HG02938 (cell line): ENCODE measurements at regions not wholly inside any gene's neighbourhood (a gene's known extent, or its start where the extent isn't known, plus 50 kb on each side); places are given as distances from the start of the nearest gene placed in this dataset.

ENCODE experiments used
- ATAC-seq: cut with Tn5 transposase; IDR thresholded peaks from one replicate; pipeline ENCODE4 v1.9.1; 2021; ENCODE audit warnings: mild to moderate bottlenecking, moderate library complexity; ENCODE audit not compliant: unreplicated experiment

DNA sequence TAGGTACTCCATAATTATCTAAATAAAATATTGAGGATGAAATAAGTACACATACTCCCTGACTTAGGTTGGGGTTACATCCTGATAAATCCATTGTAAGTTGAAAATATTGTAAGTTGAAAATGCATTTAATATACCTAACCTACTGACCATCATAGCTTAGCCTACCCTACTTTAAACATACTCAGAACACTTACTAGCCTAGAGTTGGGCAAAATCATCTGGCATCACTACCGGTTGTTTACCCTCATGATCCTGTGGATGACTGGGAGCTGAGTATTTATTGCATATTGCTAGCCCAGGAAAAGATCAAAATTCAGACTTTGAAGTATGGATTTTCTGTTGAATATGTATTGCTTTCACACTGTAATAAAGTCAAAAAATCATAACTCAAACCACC, 467.3 kb downstream of the C6orf118 start:
- ATAC-seq = no peak

DNA sequence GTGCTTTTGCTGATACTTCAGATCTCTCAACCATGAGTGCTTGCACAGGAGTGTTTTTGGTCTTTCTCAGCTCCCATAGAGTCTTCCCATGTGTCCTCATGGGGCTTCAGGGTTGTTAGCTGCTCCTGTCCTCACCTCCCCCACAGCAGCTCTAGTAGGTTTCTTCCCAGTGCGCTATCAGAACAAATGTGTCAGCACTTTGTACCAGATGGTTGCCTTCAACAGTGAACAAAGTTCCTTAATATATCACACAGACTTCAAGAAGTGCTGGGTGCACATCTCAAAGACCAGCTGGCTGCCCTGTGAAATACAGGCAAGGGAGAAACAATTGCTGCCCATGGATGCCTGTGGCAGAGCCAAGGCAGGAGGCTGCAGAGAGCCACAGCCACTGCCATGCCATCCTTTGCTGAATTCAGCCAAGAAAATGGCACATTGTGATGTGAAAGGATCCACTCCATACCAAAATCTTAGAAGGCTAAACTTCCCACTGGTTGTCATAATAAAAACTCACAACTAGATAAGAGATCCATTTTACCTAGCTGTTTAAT, 471.3 kb downstream of the C6orf118 start:
- no peak for ATAC-seq

DNA sequence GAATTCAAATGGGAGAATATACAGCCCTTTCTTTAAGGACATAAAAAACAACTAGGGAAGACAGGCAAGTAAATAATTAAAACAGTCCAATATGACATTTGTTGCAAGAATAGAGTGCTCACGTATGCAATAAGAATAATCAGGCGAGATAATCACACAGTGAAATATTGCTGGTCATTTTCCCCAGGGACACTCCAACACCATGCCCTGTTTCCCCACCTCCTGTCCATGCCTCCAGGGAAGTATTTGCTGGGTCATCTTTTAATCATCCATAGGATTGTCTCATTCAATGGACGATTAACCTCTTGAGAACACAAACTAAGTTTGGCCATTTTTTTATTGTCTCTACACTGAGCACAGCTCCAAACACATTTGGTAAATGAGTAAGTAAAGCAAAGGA, 472.9 kb downstream of the C6orf118 start:
- ATAC-seq = no peak

DNA sequence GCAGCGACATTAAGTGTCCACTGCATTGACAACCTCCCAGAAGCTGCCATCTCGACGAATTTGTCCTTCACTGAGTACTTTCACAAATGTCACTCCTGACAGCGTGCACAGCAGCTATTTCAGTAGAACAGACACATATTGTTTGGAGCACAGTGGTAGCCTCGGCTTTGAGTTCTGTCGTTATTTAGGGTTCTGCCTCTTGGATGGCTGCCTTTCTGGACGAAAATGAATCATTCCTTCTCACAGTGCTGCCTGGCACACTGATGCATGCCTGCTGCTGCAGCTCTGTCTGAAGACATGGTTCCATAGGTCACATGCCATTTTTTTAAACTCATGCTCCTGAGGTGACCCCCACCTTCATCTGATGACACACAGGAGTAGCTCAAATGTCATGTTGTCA, 477.0 kb downstream of the C6orf118 start:
- ATAC-seq = no peak

DNA sequence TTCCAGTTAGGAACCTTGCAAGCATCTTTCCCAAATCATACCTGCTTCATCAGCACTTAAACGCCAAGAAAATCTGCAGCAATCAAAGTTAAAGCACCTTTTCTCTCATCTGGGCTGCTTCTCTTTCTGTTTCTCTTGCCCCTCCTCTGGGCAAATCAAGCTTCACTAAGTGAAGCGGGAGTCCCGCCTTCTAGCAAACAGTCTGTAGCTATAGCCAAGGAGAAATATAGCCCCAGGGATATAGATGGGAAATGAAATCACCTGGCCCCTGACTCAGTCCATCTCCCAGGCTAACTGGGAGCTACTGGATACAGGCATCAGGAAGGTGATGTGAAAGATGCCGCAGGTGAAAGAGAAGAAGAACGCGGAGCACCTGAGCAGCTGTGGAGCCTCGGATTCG, 481.9 kb downstream of the C6orf118 start:
- ATAC-seq = no peak

DNA sequence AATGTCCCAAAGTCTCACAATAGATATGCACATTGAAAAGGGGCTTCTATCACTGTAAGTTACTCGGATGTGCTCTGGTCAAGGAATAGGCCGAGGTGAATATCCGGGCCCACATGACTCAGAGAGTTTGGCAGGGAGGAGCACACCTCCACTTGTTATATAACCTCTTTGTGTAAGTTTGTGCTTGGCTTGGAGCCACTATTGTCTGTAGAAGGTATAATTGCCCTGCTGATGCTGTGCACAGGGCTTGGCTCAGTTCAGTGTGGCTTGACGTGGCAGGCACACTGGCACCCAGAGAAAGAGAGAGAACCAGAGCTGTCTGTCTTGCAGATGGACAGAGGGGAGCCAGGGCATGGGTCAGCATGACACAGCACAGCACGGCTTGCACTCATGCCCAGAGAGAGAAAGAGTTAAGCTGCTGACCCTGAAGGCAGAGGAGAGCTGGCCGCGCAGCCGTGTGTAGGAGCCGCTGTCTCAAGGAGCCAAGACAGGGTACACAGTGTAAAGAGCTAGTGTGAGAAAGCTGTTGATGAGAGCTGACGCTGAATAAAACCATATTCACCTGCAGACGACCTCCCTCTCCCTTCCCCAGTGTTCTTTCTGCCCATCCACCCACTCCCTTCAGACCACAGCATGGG, 482.5 kb downstream of the C6orf118 start:
- no peak for ATAC-seq

DNA sequence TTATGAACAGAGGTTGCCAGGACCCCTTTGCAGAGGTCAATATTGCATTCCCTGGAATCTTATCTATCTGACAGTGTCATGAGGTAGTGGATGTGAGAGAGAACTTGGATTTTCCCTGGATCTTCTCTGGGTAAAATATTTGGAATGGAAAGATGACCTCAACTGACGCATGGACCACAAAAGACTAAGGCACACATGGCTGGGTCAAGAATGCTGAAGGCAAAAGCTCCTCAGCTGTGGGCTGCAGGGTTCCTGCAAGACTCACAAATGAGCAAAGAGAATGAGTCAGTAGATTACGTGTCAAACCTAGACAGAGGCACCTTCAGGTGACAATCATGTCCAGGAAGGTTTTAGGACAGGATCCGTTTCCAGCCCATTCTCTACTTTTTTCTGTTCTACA, 484.0 kb downstream of the C6orf118 start:
- no peak for ATAC-seq

DNA sequence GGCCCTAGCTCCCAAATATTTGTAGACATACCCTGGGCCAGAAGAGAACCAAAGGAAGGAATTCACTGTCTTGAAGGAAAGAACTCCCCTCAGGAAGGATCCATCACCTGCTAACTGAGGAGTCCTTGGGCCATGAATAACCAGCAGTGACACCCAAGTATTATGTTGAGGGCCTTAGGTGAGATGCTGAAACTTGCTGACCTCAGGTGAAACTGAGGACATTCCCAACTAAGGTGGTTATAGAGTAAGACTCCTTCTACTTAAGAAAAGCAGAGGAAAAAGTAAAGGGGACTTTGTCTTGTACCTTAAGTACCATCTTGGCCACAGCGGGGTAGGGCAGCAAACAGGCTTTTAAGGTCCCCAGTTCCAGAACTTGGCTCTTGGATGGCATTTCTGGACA, 491.7 kb downstream of the C6orf118 start:
- ATAC-seq = no peak

DNA sequence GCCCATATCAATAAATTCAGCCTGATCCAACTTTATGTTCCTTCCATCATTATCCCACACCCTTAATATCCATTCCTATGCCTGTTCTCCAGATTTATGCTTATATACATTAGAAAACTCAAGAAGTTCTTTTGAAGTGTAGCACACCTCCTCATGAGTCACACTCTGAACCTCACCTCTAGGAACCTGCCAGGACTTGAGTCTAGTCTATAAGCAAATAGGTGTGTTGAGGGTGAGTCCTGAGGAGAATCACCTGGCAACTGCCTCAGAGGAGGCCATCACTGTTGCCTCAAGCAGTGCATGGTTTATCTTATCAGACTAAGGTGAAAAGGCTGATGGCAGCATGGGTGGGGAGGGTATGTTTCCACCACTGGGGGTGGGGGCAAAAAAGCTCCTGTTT, 496.7 kb downstream of the C6orf118 start:
- no peak for ATAC-seq

DNA sequence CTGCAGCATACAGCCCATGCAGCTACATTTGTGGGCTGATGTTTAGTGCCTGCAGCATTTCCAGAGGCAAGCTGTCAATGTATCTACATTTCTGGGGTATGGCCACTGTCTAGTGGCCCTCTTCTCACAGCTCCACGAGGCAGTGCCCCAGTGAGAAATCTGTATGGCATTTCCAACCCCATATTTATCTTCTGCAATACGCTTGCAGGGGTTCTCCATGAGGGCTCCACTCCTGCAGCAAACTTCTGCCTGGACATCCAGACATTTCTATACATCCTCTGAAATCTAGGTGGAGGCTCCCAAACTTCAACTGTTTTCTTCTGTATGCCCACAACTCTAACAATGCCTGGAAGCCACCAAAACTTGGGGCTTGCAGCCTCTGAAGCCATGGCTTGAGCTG, 502.3 kb downstream of the C6orf118 start:
- ATAC-seq = no peak

DNA sequence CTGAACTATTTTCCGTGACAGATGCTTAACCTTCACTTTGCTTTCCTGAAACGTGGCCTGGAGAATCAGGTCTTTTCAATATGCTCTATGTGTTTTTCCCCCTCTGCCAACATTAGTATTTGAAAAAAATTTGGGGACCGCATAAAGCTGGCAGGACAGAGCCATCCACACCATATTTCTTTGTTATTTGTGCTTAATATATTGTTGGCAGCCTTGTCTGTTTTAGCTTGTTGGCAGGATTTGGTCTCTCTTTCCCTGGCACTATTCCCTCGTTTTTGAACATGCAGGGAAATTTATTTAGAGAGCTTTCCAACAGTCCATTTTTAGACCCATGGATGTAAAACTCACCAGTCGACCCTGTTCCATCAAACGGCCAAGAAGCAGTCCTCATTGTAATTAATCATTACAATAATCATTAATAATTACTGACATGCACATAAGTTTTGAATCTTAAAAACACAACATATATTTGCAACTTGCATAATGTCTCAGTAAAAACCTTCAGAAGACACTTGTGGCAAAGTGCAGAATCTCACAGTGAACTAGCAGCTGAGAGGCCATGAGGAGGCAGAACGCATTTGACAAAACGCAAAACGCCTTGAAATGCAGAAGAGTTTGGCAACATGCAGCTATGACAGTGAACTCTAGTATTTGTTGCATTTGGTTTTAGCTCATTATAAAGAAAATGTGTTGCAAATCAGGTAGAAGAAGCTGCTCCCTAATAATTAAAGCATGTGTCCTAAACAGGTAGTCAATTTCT, 514.2 kb downstream of the C6orf118 start:
- ATAC-seq = no peak

DNA sequence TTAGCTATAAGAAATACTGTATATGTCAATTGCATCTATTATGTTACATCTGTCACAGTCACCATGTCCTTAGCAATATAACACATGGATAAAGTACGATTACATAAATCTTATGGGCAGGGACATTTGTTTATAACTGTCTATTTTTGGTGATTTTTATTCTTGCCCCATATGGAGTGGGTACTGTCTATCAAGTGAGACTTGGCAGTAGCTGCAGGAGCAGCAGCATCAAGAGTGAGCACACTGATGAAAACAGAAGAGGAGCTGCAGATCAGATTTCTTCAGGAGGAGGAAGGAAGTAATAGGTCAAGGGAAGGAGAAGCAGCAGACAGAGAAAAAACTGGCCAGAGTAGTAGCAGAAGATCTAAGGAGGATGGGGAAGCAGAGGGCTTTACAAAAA, 516.7 kb downstream of the C6orf118 start:
- ATAC-seq = no peak

DNA sequence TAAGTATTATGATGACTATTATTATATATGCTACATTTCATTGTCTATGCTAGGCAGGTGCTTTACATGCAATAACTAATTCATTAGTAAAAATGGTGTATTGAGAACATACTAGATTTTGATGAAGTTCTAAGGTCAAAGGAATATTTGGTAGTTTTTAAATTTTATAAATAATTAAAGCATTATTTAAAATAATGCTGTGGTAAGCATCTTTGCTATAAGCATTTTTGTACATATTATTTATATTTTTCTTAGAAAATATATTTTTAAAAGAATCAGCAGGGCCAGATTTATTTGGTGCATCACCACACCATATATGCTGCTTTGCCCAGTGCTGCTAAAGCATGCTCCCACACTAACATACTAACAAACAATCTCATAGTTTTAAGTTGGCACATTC, 517.9 kb downstream of the C6orf118 start:
- no peak for ATAC-seq

DNA sequence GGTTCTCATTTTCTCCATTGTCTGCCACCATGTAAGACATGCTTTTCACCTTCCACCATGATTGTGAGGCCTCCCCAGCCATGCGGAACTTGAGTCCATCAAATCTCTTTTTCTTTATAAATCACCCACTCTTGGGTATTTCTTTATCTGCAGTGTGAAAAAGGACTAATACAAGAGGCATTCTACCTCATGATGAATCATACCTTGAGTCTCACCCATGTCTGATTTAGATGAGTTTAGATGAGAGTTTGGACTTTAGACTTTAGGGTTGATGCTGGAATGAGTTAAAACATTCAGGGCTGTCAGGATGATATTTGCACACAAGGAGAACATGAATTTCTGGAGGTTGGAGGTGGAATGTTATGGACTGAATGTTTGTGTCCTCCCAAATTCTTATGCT, 545.6 kb downstream of the C6orf118 start:
- ATAC-seq = no peak

DNA sequence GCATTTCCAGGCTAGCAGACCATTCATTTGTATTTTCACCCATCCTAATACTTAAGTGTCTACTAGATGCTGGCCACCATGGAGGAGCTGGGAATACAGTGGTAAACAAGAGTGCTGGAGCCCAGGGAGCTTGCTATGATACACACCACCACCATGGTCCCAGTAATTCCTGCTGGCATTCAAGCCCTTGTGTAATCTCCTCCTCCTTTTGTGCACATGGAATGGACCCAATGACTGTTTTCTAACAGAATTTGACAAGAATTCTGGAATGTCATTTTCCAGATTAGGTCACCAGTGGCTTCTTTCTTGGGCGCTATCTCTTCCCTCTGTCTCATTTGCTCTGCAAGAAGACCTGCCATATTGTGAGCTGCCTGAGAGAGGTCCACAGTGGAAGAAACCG, 552.0 kb downstream of the C6orf118 start:
- no peak for ATAC-seq

DNA sequence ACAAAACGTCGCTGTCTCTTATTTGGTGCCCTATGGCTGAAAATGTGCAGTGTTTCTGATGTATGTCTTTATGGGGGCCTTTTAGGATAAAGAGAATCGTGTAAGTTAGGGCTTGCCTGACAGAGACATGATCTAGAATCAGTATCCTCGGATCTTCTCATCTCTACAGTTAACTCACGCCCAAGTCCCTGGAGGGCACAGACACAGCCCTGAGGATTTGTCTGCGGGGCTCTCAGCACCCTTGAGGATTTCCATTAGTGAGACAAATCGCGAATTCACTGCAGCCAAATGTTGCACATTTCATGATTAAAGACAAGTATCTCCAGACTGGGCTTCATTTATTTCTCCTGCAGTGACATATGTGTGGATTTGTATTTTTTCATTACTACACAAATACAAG, 552.7 kb downstream of the C6orf118 start:
- no peak for ATAC-seq

DNA sequence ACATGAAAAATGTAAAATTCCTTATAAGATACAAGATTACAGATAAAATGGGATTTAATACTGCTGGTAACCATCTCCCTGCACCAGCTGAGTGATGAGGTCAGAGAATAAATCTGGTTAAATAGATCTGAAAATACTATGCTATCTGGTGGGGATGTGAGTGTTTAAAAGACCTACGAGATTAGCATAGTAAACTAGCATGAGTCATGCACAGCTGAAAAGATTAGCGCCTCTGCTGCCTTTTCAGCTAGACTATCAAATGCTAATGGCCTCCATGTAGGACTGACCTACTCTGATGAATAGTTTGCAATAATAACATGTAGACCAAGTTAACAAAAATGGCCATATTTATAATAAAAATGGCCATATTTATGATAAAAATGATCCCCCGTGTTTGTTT, 553.3 kb downstream of the C6orf118 start:
- ATAC-seq = no peak

DNA sequence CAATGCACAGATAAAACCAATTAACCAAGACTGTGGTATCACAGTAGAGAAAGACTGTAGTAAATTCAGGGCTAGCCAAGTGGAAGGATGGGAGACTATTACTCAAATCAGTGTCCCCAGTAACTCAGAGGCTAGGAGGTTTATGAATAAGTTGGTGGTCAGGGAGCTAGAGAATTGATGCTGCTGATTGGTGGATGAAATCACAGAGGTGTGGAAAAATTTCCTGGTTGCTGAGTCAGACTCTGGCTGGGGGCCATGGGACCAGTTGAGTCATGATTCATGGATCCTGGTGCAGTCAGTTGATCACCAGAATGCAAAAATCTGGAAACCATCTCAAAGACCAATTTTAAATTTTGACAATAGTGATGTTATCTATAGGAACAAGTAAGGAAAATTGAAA, 555.9 kb downstream of the C6orf118 start:
- no peak for ATAC-seq

DNA sequence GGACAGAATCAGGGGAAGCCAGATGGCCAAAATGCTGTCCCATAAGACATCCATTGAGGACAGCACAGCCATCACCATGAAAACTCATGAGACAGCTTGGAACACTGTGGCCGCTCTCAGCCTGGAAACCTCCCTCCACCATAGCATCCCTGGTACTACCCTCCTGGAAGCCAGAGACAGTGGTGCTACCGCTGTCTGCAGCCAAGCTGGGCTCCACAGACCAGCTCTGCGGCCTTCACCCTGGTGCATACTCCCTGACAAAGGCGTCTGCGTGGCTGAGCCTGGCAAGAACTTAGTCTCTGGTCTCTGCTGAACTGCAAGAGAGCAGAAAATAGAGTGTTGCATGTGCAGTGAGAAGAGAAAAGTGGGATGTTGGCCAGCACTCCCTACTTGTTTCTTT, 558.0 kb downstream of the C6orf118 start:
- ATAC-seq = no peak

DNA sequence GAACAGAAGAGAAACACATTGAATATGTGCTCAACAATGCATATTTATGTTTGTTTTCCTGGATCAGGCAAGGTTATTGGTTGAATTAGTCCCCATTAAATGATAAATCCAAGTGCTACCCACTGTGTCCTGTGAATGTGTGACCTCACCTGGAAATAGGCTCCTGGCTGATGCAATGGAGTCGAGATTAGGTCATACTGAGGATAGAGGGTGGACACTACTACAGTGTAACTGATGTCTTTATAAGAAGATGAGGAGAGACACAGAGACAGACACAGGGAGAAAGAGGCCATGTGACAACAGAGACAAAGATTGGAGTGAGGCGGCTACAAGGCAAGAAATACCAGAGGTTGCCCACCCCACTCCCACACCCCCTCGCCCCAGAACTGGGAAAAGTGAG, 559.3 kb downstream of the C6orf118 start:
- no peak for ATAC-seq

DNA sequence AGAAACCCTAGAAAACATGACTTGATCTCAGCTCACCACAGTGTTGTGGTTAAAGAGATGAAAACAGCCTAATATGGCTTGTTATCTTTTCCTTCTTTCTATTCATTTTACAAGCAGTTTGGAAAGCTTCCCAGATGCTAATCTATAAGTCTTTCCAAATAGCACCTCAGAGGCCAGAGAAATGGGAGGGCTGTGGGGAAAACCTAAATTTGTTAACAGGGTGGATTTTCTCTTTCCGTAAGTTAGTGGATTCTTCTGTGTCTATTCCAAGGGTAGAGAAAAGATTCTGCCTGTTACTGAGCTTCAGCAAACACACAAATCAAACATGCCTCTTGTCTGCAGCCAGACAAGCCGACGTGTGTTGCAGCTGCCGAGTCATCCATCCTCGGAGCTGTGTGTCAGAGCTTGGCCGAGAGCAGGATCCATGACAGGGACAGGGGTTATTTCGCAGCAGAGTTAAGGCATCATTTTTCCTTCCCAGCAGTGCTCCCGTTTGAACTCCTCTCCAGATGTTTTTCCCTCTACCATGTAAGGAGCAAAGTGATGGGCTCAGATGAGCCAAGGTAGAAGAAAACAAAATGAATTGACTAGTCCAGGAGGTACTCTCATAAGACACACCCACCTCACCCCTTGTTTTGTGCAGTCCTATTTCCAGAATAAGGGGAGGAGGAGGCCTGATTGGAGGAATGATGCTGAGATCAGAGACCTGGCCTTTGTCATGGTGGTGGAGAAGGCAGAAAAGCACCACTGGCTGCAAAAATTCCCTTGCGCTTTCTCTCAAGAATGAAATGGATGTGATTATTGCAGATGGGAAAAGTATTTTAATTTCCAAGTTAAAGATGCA, 560.0 kb downstream of the C6orf118 start:
- no peak for ATAC-seq

DNA sequence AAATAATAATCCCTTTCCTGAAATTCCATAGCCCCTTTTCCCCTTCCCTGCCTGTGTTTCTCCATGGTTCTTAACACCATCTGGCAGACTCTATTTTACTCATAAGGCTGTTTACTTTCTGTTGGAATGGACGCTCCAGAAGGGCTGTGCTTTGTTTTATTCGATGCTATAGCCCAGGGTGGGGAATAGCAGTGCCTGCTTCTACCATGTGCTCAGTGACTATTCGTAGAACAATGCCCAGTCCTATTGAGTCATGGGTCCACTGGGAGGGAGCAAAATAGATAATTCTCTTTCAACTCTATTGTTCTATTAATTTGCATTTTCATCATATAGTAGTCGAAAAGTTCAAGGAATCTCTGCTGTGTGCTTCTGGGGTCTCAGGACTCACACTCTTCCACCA, 565.1 kb downstream of the C6orf118 start:
- no peak for ATAC-seq
